CMK (cell line): ENCODE measurements at regions not wholly inside any gene's neighbourhood (a gene's known extent, or its start where the extent isn't known, plus 50 kb on each side); places are given as distances from the start of the nearest gene placed in this dataset.

ENCODE experiments used
- DNase-seq: peaks from one replicate; pipeline ENCODE4 v3.0.0-alpha.2; 2010; ENCODE audit warnings: low read depth

GRCh38 chr2:2765176-2765800 lies 434.2 kb upstream of the MYT1L start:
- DNase-seq, result no peak

DNA sequence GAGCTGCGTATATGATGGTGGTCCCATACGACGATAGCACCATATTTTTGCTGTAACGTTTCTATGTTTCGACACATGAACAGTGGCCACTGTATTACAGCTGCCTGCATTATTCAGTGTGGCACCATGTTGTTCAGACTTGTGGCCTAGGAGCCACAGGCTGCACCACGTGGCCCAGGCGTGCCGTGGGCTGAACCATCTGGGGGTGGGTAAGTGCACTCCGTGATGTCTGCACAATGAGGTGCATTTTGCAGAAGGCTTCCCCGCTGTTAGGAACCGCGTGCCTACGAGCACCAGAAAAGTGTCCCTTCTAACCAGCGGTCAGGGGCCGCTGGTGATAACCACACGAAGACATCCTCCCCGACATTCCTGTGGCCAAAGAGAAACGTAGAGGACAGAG lies 433.7 kb upstream of the MYT1L start:
- no peak for DNase-seq

GRCh38 chr2:2764001-2764355 lies 432.9 kb upstream of the MYT1L start:
- DNase-seq, result no peak

DNA sequence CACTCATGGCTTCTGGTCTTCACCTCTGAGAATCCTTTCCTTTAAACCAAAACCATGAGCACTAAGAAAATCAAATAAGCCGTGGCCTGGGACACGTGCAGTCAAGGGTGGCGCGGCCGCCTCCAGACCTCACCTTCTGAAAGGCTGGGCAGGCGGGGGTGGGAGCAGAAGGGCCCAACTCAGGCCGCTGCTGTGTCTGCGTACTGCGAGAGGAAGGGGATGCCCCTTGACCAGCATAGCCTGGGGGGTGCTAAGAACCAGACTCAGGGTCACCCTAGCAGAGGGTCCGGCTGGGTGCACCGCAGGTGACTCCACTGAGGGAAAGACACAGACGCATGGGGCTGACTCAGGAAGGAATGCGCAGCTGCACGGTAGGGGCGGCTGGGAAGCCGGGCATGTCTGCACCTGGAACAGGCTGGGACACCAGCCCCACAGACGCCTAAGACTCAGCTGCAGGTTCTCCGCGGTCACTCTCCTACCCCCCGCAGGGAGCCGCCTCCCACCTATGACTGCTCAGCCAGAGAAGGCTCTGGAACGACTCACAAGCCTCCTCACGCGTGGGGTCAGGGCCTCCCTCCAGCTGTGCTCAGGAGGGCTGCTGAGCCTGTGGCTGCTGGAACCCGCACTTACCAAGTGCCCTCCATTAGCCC lies 432.4 kb upstream of the MYT1L start:
- DNase-seq, result no peak

GRCh38 chr2:2762913-2763312 lies 431.8 kb upstream of the MYT1L start:
- DNase-seq, result no peak

- no peak for DNase-seq
Observed at GRCh38 chr2:2762166-2762908, 431.3 kb upstream of the MYT1L start.

GRCh38 chr2:2758793-2759367 lies 427.8 kb upstream of the MYT1L start:
- no peak for DNase-seq

- DNase-seq, result no peak
Observed at GRCh38 chr2:2757764-2758163, 426.7 kb upstream of the MYT1L start.

DNA sequence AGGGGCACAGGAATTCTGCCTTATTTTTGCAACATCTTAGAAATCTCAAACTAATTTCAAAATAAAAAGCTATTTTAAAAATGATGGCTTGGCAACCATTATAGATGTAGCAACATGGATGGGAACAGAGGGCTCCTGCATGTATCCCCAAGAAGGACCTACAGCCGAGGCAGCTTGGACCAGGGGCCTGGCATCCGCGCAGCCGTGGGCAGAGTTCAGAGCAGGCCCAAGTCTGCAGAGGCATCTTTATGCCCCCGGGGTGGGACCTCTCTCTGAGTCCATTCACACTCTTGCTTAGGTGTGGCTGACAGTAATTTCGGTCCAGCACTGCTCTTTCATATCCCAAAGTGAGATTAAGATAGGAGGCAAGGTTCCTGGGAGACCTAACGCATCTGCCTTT lies 425.8 kb upstream of the MYT1L start:
- no peak for DNase-seq

- no peak for DNase-seq
Observed at GRCh38 chr2:2755990-2756389, 424.9 kb upstream of the MYT1L start.

- DNase-seq, result no peak
Observed at GRCh38 chr2:2754940-2755339, 423.9 kb upstream of the MYT1L start.

- no peak for DNase-seq
Observed at GRCh38 chr2:2751715-2752315, 420.7 kb upstream of the MYT1L start.

DNA sequence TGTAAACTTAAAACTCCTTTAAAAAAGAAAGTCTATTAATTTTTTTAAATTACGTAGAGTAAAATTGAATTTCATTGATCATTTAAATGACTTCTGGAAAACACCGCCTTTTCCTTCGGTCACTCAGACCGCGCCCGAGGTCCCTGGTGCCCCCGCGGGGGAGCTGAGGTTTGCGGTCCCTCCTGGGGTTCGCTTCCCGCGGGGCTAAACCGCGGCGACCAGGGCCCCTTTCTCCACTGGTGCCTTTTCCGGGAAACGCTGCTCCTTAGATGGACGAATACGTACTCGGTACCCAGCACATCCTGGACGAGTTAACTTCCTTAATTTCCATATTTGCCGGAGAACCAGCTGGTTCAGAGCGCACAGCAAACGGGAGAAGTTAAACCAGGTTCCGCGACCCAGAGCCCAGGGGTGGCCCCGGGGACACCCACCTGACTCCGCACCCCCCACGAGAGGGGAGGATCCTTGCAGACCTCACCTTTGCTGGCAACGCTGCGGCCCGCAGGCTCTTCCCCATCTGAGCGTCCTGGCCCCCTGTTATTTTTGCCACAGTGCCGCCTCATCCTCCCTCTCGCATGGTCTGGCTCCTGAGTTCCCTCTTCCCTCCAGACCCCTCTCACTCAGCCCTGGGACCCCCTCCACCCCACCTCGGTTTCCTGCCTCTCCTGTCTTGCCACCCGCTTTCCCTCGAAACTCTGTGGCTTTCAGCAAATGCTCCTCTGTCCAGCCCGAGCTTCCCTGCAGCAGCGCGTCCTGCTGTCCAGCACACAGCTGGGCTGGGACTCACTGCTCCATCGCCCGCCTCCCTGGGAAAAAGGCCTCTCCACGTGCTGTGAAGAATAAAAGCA lies 420.0 kb upstream of the MYT1L start:
- no peak for DNase-seq

DNA sequence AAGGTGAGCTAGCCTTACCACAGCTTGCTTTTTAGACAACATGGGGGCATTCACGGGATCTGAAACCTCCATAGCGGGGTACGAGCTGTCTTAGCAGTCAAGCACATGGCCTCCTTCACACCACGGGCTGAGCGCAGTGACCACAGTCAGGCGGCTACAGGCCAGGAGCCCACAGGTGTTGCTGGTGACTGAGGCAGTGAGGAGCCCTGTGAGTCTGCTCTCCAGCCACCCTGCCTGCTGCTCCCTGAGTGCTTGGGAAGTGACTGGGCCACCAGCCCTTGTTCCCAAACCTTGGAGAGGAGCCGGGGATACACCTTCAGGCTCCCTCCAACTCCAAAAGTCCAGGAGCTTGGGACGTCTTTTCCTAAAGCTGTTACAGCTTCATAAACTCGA lies 418.1 kb upstream of the MYT1L start:
- DNase-seq, result no peak

- DNase-seq, result no peak
Observed at GRCh38 chr2:2748399-2749205, 417.5 kb upstream of the MYT1L start.

- no peak for DNase-seq
Observed at GRCh38 chr2:2747797-2748301, 416.8 kb upstream of the MYT1L start.

DNA sequence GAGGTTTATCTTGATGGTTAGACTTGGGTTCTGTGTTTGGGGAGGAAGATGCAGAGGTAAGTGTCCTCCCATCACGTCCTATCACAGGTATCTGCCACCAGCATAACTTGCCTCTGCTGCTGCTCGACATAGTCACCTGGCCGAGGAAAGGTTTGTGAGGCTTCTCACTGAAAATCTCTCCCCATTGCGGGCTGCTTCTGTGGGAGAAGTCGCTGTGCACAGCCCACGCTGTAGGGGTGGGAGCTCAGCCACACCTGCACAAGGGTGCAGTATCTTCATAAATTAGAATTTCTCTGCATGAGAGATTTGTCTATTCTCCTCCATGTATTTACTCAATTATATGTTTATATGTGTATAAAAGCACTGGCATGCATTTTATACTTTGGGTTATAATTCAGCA lies 415.7 kb upstream of the MYT1L start:
- DNase-seq, result no peak

GRCh38 chr2:2744958-2745715 lies 414.1 kb upstream of the MYT1L start:
- no peak for DNase-seq

DNA sequence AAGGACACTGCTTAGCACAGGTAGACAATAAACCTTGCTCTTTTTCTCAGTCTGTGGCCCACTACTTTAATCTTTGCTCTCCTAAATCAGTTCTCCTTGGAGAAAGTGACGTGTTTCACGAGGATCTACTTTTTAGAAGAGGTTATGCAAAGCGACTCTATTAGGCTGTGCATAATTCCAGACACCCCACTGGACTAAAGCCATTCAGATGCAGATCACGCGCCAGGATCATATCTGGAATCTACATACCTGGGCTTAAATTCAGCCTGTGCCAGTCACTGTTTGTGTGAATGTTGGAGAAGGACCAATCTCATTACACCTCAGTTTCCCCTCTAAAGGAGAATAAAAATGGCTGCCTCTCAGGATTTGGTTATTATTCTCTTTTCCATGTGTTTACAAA lies 413.0 kb upstream of the MYT1L start:
- DNase-seq, result no peak

GRCh38 chr2:2743164-2743571 lies 412.1 kb upstream of the MYT1L start:
- no peak for DNase-seq
